Inflammatory macrophage treated with lipopolysaccharide for 4 hours (primary cell): ENCODE measurements at regions not wholly inside any gene's neighbourhood (a gene's known extent, or its start where the extent isn't known, plus 50 kb on each side); places are given as distances from the start of the nearest gene placed in this dataset.

ENCODE experiments used
- DNase-seq: peaks from one replicate; pipeline ENCODE4 v3.0.0-alpha.2; 2020

- DNase-seq, result peak; percentile 92
These were observed 71.1 kb upstream of the F3 start for GRCh38 chr1:94612525-94613204.

- DNase-seq, result no peak
These were observed 70.3 kb upstream of the F3 start for GRCh38 chr1:94611681-94612475.

- DNase-seq, result no peak
These were observed 68.1 kb upstream of the F3 start for GRCh38 chr1:94609619-94610018.

GRCh38 chr1:94608852-94609530 lies 67.4 kb upstream of the F3 start:
- DNase-seq, result peak; percentile 11

- DNase-seq, result no peak
These were observed 66.7 kb upstream of the F3 start for GRCh38 chr1:94608142-94608851.

GRCh38 chr1:94607398-94607797 lies 65.8 kb upstream of the F3 start:
- DNase-seq, result no peak

- DNase-seq, result no peak
These were observed 64.9 kb upstream of the F3 start for GRCh38 chr1:94606471-94606870.

- DNase-seq, result no peak
These were observed 62.1 kb upstream of the F3 start for GRCh38 chr1:94603663-94604062.

GRCh38 chr1:94602802-94603625 lies 61.5 kb upstream of the F3 start:
- peak; percentile 47 for DNase-seq

GRCh38 chr1:94602316-94602715 lies 60.8 kb upstream of the F3 start:
- DNase-seq, result peak; percentile 83

GRCh38 chr1:94600556-94600955 lies 59.0 kb upstream of the F3 start:
- no peak for DNase-seq

GRCh38 chr1:94599095-94599813 lies 57.7 kb upstream of the F3 start:
- peak; percentile 73 for DNase-seq

- DNase-seq, result peak; percentile 59
These were observed 56.1 kb upstream of the F3 start for GRCh38 chr1:94597701-94598100.

GRCh38 chr1:94596260-94596659 lies 54.7 kb upstream of the F3 start:
- no peak for DNase-seq

- no peak for DNase-seq
These were observed 54.1 kb upstream of the F3 start for GRCh38 chr1:94595658-94596057.

- DNase-seq, result no peak
These were observed 52.1 kb upstream of the F3 start for GRCh38 chr1:94593611-94594010.

- DNase-seq, result no peak
These were observed 51.0 kb upstream of the F3 start for GRCh38 chr1:94592571-94592920.

- no peak for DNase-seq
These were observed 50.4 kb upstream of the F3 start for GRCh38 chr1:94591823-94592570.
